Prostate gland (tissue), 2 donors: ENCODE measurements at regions not wholly inside any gene's neighbourhood (a gene's known extent, or its start where the extent isn't known, plus 50 kb on each side); places are given as distances from the start of the nearest gene placed in this dataset.

Experiments
- DNase-seq: peaks from one replicate; pipeline ENCODE4 v3.0.0-alpha.2; 2019; ENCODE audit warnings: low spot score
- H3K27ac ChIP-seq, 2 donors: fragments of 200-600 bp; sonication (generic); 2 replicates each; pipeline ENCODE4 v1.5.1; 2017 to 2019
- H3K27me3 ChIP-seq: fragments of 200-600 bp; sonication (generic); replicated peaks from 2 replicates; pipeline ENCODE4 v1.5.1; 2019; ENCODE audit not compliant: insufficient read depth
- H3K36me3 ChIP-seq, 2 donors: fragments of 200-600 bp; sonication (generic); 1 replicate in 1 of 2; 2 replicates in 1 of 2; pipeline versions ENCODE4 v1.5.1 to v1.8.1; 2017 to 2019
- H3K4me1 ChIP-seq: fragments of 200-600 bp; sonication (generic); replicated peaks from 2 replicates; pipeline ENCODE4 v1.5.1; 2019
- H3K4me3 ChIP-seq, 2 donors: fragments of 200-600 bp; sonication (generic); 2 replicates each; pipeline ENCODE4 v1.5.1; 2017 to 2019
- H3K9me3 ChIP-seq: fragments of 200-600 bp; sonication (generic); 2 replicates; pipeline ENCODE4 v1.5.1; 2017
- POLR2A ChIP-seq: fragments of 450-650 bp; IDR thresholded peaks from one replicate; pipeline ENCODE4 v1.6.1; 2016; ENCODE audit warnings: antibody characterized with exemption, mild to moderate bottlenecking
- POLR2AphosphoS5 ChIP-seq: sonication (generic); formaldehyde crosslinking; IDR thresholded peaks from one replicate; pipeline ENCODE4 v1.6.1; 2017; ENCODE audit warnings: antibody characterized with exemption
- WGBS: methylation state at CpG from one replicate; pipeline ENCODE4 v1.1.5; 2018; 5-methylcytosine and 5-hydroxymethylcytosine counted together
- intact Hi-C: fragments of 100-400 bp; cut with DNase I; formaldehyde crosslinking; loops from one replicate; pipeline ENCODE4 v1.14.2; 2022
- TF ChIP-seq, protein P1 (sequence below), 4 experiments: fragments of 200-600 bp in 2 of 4; fragments of 450-650 bp in 2 of 4; sonication (generic) in 2 of 4; IDR thresholded peaks; 1 replicate in 3 of 4; 2 replicates in 1 of 4; pipeline ENCODE4 v1.5.1; 2016 to 2019; ENCODE audit warnings: antibody characterized with exemption in 4 of 4, mild to moderate bottlenecking in 2 of 4, moderate library complexity in 2 of 4

- Histone ChIP-seq H3K27me3 (no peaks in the 10 kb centered on the region), H3K27ac (no peak overlapping the region), H3K4me1 (no peaks in the 10 kb centered on the region), H3K4me3 (no peak overlapping the region), H3K9me3 (no peaks in the 10 kb centered on the region), H3K36me3 (no peaks in the 10 kb centered on the region)
- no peak for DNase-seq
- TF ChIP-seq POLR2AphosphoS5 (no peak), POLR2A (no peak)
- TF ChIP-seq, protein P1, sequence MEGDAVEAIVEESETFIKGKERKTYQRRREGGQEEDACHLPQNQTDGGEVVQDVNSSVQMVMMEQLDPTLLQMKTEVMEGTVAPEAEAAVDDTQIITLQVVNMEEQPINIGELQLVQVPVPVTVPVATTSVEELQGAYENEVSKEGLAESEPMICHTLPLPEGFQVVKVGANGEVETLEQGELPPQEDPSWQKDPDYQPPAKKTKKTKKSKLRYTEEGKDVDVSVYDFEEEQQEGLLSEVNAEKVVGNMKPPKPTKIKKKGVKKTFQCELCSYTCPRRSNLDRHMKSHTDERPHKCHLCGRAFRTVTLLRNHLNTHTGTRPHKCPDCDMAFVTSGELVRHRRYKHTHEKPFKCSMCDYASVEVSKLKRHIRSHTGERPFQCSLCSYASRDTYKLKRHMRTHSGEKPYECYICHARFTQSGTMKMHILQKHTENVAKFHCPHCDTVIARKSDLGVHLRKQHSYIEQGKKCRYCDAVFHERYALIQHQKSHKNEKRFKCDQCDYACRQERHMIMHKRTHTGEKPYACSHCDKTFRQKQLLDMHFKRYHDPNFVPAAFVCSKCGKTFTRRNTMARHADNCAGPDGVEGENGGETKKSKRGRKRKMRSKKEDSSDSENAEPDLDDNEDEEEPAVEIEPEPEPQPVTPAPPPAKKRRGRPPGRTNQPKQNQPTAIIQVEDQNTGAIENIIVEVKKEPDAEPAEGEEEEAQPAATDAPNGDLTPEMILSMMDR (IDR thresholded peaks at IDR 0.05) = no peak
- intact Hi-C loops = no loop called here
Measured at GRCh38 chr6:91281901-91282300, 695.0 kb upstream of the MAP3K7 start.

DNA sequence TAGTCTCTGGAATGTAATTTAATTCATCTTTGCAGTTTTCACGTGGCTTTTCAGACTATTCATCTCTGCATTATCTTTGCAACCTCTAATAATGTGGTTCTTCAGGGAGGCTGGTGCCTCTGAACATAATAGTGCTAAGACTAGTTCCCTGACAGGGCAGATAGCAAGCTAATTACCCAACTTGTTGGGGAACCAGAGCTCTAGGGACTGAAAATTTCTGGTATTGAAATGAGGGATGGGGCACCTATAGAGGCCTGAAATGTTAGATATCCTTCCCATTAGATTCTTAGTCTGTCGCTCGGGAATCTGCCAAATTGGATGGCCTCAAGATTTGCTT is 693.6 kb upstream of the MAP3K7 start:
- H3K36me3 ChIP-seq = no peaks in the 10 kb centered on the region
- no peak for DNase-seq
- WGBS = 68% methylated on average over 3 of the region's 3 CpGs
- intact Hi-C loops = no loop called here
- H3K27me3 ChIP-seq = no peaks in the 10 kb centered on the region
- H3K4me3 ChIP-seq = no peak overlapping the region
- H3K9me3 ChIP-seq = no peaks in the 10 kb centered on the region
- H3K27ac ChIP-seq = no peak overlapping the region
- H3K4me1 ChIP-seq = no peaks in the 10 kb centered on the region
- TF ChIP-seq, protein P1 (IDR thresholded peaks at IDR 0.05) = no peak
- TF ChIP-seq POLR2AphosphoS5 = no peak
- no peak for TF ChIP-seq POLR2A

- Histone ChIP-seq H3K27ac (no peak overlapping the region), H3K9me3 (no peaks in the 10 kb centered on the region), H3K36me3 (no peaks in the 10 kb centered on the region), H3K4me1 (no peaks in the 10 kb centered on the region), H3K27me3 (no peaks in the 10 kb centered on the region), H3K4me3 (no peak overlapping the region)
- TF ChIP-seq POLR2AphosphoS5 (no peak), POLR2A (no peak)
- TF ChIP-seq, protein P1 (IDR thresholded peaks at IDR 0.05) = no peak
- intact Hi-C loops = no loop called here
- WGBS = 69% methylated on average over 7 of the region's 7 CpGs
- no peak for DNase-seq
Measured at GRCh38 chr6:91279740-91280493, 693.0 kb upstream of the MAP3K7 start.

GRCh38 chr6:91278416-91278815 is 691.5 kb upstream of the MAP3K7 start:
- H3K4me1 ChIP-seq = no peaks in the 10 kb centered on the region
- DNase-seq = no peak
- no peak overlapping the region for H3K4me3 ChIP-seq
- no peak overlapping the region for H3K27ac ChIP-seq
- no peak for TF ChIP-seq POLR2AphosphoS5
- TF ChIP-seq POLR2A = no peak
- TF ChIP-seq, protein P1 (IDR thresholded peaks at IDR 0.05) = no peak
- H3K36me3 ChIP-seq = no peaks in the 10 kb centered on the region
- H3K9me3 ChIP-seq = no peaks in the 10 kb centered on the region
- 100% methylated on average over 2 of the region's 2 CpGs for WGBS
- H3K27me3 ChIP-seq = no peaks in the 10 kb centered on the region
- intact Hi-C loops = no loop called here

DNA sequence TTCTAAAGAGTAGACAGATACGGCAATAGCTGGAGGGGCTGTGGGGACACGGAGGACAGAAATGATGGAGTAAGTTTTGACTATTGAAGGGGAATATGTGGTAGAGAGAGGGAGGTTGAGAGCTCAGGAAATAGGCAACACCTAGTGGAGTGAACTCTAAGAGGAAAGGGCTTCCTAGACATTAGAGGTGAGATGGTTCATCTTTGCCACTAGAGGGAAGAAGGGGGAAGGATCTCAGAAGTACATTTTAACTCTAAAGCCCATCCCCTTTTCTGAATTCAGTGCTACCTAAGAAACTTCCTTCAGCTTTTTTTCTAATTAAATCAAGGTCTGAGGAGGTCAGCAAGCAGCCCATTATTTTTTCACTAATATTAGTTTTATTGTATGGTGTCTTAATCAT is 689.4 kb upstream of the MAP3K7 start:
- H3K27ac ChIP-seq = no peak overlapping the region
- H3K4me1 ChIP-seq = no peaks in the 10 kb centered on the region
- no peaks in the 10 kb centered on the region for H3K9me3 ChIP-seq
- no peaks in the 10 kb centered on the region for H3K36me3 ChIP-seq
- no peak overlapping the region for H3K4me3 ChIP-seq
- no peak for TF ChIP-seq POLR2AphosphoS5
- TF ChIP-seq, protein P1 (IDR thresholded peaks at IDR 0.05) = peak in 1 of 4 experiments; percentile 22
- intact Hi-C loops = no loop called here
- 48% methylated on average over 2 of the region's 2 CpGs for WGBS
- no peaks in the 10 kb centered on the region for H3K27me3 ChIP-seq
- no peak for DNase-seq
